Suprapubic skin (tissue), 4 donors: ENCODE measurements at regions not wholly inside any gene's neighbourhood (a gene's known extent, or its start where the extent isn't known, plus 50 kb on each side); places are given as distances from the start of the nearest gene placed in this dataset.

Experiments used
- DNase-seq, 2 donors: peaks; one replicate each; pipeline ENCODE4 v3.0.0-alpha.2; 2019; ENCODE audit warnings: low spot score in 2 of 2
- H3K27ac ChIP-seq: fragments of 200-600 bp; sonication (generic); one replicate; pipeline ENCODE4 v1.5.1; 2019
- H3K27me3 ChIP-seq: fragments of 200-600 bp; sonication (generic); one replicate; pipeline ENCODE4 v1.5.1; 2019
- H3K36me3 ChIP-seq: fragments of 200-600 bp; sonication (generic); one replicate; pipeline ENCODE4 v1.5.1; 2019
- H3K4me1 ChIP-seq: fragments of 200-600 bp; sonication (generic); one replicate; pipeline ENCODE4 v1.5.1; 2019
- H3K4me3 ChIP-seq: fragments of 200-600 bp; sonication (generic); one replicate; pipeline ENCODE4 v1.5.1; 2019; ENCODE audit warnings: mild to moderate bottlenecking
- H3K9me3 ChIP-seq: fragments of 200-600 bp; sonication (generic); one replicate; pipeline ENCODE4 v1.5.1; 2019
- EP300 ChIP-seq: sonication (generic); formaldehyde crosslinking; IDR thresholded peaks from one replicate; pipeline ENCODE4 v1.6.1; 2017; ENCODE audit warnings: antibody characterized with exemption
- POLR2A ChIP-seq, 2 donors: fragments of 450-650 bp; IDR thresholded peaks; one replicate each; pipeline ENCODE4 v1.6.1; 2017; ENCODE audit warnings: antibody characterized with exemption in 2 of 2, mild to moderate bottlenecking in 2 of 2, moderate library complexity in 2 of 2
- POLR2AphosphoS5 ChIP-seq, 3 donors: sonication (generic); formaldehyde crosslinking; IDR thresholded peaks; one replicate each; pipeline ENCODE4 v1.6.1; 2017; ENCODE audit warnings: antibody characterized with exemption in 3 of 3
- WGBS: methylation state at CpG from one replicate; pipeline ENCODE4 v1.1.5; 2018; 5-methylcytosine and 5-hydroxymethylcytosine counted together
- TF ChIP-seq, protein P1 (sequence below), 2 donors: fragments of 200-600 bp in 1 of 2; fragments of 450-650 bp in 1 of 2; sonication (generic) in 1 of 2; IDR thresholded peaks; one replicate each; pipeline ENCODE4 v1.5.1; 2016 to 2019; ENCODE audit warnings: antibody characterized with exemption in 2 of 2, mild to moderate bottlenecking in 1 of 2, moderate library complexity in 1 of 2

GRCh38 chr3:31255007-31255581 lies 277.6 kb upstream of the STT3B start:
- H3K9me3 ChIP-seq = no peaks in the 10 kb centered on the region
- no peaks in the 10 kb centered on the region for H3K4me1 ChIP-seq
- no peaks in the 10 kb centered on the region for H3K27me3 ChIP-seq
- H3K36me3 ChIP-seq = no peaks in the 10 kb centered on the region
- DNase-seq = no peak
- WGBS = 64% methylated on average over 2 of the region's 2 CpGs
- no peak overlapping the region for H3K4me3 ChIP-seq
- TF ChIP-seq EP300 = no peak
- no peak for TF ChIP-seq POLR2A (IDR thresholded peaks at IDR 0.05)
- TF ChIP-seq POLR2AphosphoS5 (IDR thresholded peaks at IDR 0.05) = no peak
- TF ChIP-seq, protein P1, sequence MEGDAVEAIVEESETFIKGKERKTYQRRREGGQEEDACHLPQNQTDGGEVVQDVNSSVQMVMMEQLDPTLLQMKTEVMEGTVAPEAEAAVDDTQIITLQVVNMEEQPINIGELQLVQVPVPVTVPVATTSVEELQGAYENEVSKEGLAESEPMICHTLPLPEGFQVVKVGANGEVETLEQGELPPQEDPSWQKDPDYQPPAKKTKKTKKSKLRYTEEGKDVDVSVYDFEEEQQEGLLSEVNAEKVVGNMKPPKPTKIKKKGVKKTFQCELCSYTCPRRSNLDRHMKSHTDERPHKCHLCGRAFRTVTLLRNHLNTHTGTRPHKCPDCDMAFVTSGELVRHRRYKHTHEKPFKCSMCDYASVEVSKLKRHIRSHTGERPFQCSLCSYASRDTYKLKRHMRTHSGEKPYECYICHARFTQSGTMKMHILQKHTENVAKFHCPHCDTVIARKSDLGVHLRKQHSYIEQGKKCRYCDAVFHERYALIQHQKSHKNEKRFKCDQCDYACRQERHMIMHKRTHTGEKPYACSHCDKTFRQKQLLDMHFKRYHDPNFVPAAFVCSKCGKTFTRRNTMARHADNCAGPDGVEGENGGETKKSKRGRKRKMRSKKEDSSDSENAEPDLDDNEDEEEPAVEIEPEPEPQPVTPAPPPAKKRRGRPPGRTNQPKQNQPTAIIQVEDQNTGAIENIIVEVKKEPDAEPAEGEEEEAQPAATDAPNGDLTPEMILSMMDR (IDR thresholded peaks at IDR 0.05) = no peak
- no peak overlapping the region for H3K27ac ChIP-seq

GRCh38 chr3:31262201-31262600 lies 270.5 kb upstream of the STT3B start:
- Histone ChIP-seq H3K27me3 (no peaks in the 10 kb centered on the region), H3K4me3 (no peak overlapping the region), H3K9me3 (peaks cover 4% of the 10 kb centered on the region), H3K36me3 (no peaks in the 10 kb centered on the region), H3K27ac (no peak overlapping the region), H3K4me1 (no peaks in the 10 kb centered on the region)
- DNase-seq = no peak
- WGBS = 64% methylated on average over 2 of the region's 2 CpGs
- TF ChIP-seq POLR2AphosphoS5 (IDR thresholded peaks at IDR 0.05) (no peak), POLR2A (IDR thresholded peaks at IDR 0.05) (no peak), EP300 (no peak)
- TF ChIP-seq, protein P1 (IDR thresholded peaks at IDR 0.05) = no peak

- DNase-seq = no peak
- H3K4me3 ChIP-seq = no peak overlapping the region
- WGBS = 67% methylated on average over 1 of the region's 1 CpG
- no peaks in the 10 kb centered on the region for H3K36me3 ChIP-seq
- H3K4me1 ChIP-seq = no peaks in the 10 kb centered on the region
- TF ChIP-seq, protein P1 (IDR thresholded peaks at IDR 0.05) = no peak
- TF ChIP-seq EP300 = no peak
- TF ChIP-seq POLR2AphosphoS5 (IDR thresholded peaks at IDR 0.05) = no peak
- no peak for TF ChIP-seq POLR2A (IDR thresholded peaks at IDR 0.05)
- H3K27ac ChIP-seq = no peak overlapping the region
- peaks cover 4% of the 10 kb centered on the region for H3K9me3 ChIP-seq
- H3K27me3 ChIP-seq = no peaks in the 10 kb centered on the region
Observed at GRCh38 chr3:31263897-31264296, 268.8 kb upstream of the STT3B start.

- no peak for DNase-seq
- WGBS = 82% methylated on average over 5 of the region's 5 CpGs
- Histone ChIP-seq H3K4me1 (no peaks in the 10 kb centered on the region), H3K4me3 (no peak overlapping the region), H3K27ac (no peak overlapping the region), H3K9me3 (peaks cover 1% of the 10 kb centered on the region), H3K27me3 (no peaks in the 10 kb centered on the region), H3K36me3 (no peaks in the 10 kb centered on the region)
- TF ChIP-seq POLR2A (IDR thresholded peaks at IDR 0.05) (no peak), EP300 (no peak), POLR2AphosphoS5 (IDR thresholded peaks at IDR 0.05) (no peak)
- TF ChIP-seq, protein P1 (IDR thresholded peaks at IDR 0.05) = no peak
Observed at GRCh38 chr3:31265646-31266428, 266.9 kb upstream of the STT3B start.

DNA sequence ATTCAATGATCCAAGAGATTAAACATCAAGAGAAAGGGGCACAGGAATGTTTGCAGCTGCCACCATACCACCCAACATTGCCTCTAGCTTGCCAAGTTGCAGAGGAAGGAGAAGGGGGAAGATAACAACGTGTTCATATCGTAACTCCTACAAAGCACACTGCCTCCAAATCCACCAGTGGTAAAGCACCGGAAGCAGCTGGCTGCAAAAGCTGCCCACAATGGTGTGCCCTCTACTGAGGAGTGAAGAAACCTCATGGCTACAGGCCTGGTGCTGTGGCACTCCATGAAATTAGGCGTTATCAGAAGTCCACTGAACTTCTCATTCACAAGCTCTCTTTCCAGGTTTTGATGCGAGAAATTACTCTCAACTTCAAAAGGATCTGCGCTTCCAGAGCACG lies 263.9 kb upstream of the STT3B start:
- Histone ChIP-seq H3K9me3 (no peaks in the 10 kb centered on the region), H3K4me3 (no peak overlapping the region), H3K27me3 (no peaks in the 10 kb centered on the region), H3K27ac (no peak overlapping the region), H3K4me1 (no peaks in the 10 kb centered on the region), H3K36me3 (no peaks in the 10 kb centered on the region)
- no peak for TF ChIP-seq POLR2AphosphoS5 (IDR thresholded peaks at IDR 0.05)
- TF ChIP-seq EP300 = no peak
- TF ChIP-seq, protein P1 (IDR thresholded peaks at IDR 0.05) = no peak
- TF ChIP-seq POLR2A (IDR thresholded peaks at IDR 0.05) = no peak
- DNase-seq = no peak
- WGBS = 68% methylated on average over 7 of the region's 7 CpGs
